HG03039 (cell line): ENCODE measurements at regions not wholly inside any gene's neighbourhood (a gene's known extent, or its start where the extent isn't known, plus 50 kb on each side); places are given as distances from the start of the nearest gene placed in this dataset.
A peak's percentile ranks its signal among the peaks of the same experiment; 100 is the strongest.
"Not testable (repeated sequence)": the region's sequence is repeated elsewhere in the genome, so short reads cannot be mapped to it uniquely, and the experiment has no call there.

Source experiments
- ATAC-seq: cut with Tn5 transposase; IDR thresholded peaks from one replicate; pipeline ENCODE4 v1.9.1; 2021; ENCODE audit warnings: mild to moderate bottlenecking, moderate library complexity; ENCODE audit not compliant: unreplicated experiment

DNA sequence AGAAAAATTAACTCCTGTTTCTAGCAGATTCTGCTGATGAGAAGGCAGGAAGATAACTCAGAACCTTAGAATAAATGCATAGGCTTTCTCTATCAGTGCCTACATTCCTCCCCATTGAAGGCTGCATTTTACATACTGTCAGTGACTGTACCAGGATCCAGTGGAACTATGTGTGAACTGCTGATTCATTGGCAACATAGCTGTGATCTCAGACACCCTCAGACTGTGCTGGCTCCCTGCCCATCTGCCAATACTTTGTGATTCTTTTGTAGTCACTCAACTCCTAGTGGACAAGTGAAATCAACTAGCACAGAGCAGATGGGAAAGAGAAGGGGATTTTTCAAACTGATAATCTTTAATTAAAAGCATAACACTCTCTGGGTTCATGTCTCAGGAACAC is 375.8 kb downstream of the MDFIC start:
- ATAC-seq: no peak

DNA sequence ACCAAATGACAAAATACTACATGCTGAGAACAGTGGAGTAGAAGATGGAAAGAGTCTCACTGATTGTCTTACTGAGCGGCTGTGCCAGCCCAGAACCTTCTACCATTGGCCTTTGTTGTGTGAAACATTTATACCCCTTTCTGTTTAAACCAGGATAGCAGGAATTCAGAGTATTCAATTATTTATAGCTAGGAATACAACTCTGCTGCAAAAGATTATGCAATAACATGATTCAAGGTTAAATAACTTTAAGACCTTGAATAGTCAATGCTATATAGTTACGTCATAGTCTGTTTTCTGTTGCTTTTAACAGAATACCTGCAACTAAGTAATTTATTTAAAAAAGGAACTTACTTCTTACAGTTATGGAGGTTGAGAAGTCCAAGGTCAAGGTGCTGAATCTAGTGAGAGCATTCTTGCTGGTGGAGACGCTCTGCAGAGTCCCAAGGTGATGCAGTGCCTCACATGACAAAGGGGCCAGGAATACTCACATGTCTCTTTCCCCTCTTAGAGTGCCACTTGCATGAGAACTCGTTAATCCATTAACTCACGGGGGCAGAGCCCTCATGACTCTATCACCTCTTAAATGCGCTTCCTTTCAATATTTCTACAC is 371.8 kb downstream of the MDFIC start:
- ATAC-seq: no peak

DNA sequence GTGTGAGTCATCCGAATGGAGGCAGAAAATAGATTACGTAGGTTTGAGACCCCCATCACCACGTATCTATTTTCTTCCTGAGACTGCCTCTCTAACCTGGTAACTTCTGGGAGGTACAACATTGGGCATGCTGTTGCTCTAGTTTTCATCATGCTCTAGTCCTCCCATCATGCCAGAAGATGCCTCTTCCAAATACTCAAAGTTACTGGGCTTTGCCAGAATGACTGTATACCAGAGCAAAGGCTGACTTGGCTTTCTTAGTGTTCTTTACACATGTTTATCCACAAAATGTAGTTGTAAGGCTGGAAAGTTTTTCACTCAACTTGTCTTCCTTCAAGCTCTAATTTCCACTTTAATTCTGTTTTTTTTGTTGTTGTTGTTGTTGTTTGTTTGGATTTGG is 370.5 kb downstream of the MDFIC start:
- ATAC-seq: no peak

DNA sequence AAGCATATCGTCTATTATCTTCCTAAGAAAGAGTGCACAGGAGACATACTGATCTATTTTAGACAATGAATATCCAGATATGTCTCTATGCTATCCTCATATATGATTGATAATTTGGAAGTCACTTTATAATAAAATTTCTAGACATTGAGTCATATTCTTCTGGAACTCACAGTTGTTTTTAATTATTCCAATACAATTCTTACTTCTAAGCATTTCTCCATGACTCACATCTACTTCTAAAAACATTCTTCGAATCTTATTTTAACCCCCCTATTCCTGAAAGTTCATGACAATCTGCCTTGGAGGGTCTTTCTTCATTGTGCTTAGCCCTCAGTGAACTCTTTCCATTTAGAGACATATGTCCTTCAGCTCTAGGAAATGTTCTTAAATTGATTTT is 368.1 kb downstream of the MDFIC start:
- ATAC-seq: no peak

DNA sequence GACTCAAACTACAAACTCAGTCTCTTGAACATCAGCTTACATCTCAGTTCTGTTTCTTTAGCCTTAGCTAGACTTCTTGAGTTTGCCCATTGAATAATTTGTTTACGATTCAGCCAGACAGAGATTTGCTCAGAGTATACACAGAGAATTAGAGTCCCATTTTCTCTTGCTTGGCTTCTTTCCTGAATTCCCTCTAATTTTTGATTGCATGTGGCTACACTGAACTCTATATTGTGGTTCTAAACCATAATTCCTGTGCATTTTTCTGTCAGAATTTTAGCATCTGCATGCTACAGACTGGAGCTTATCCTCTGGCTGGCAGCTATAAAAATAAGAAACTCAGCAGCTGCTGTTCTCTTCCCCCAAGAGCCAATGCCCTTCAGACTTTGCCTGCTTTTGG is 354.9 kb downstream of the MDFIC start:
- ATAC-seq: no peak

DNA sequence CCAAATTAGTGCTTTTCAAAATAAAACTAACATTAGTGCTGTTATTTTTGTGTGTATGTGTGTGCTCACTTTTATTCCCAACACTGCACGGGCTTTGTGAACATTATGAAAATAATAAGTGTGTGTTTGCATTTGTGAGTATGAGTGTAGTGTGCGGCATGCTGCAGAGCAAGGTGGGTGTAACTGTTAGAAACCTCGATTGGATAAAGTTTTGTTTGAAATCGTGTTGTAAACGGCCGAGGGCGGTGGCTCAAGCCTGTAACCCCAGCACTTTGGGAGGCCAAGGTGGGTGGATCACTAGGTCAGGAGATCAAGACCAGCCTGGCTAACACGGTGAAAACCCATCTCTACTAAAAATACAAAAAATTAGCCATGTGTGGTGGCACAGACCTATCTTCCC is 352.0 kb downstream of the MDFIC start:
- not testable (repeated sequence) for ATAC-seq

DNA sequence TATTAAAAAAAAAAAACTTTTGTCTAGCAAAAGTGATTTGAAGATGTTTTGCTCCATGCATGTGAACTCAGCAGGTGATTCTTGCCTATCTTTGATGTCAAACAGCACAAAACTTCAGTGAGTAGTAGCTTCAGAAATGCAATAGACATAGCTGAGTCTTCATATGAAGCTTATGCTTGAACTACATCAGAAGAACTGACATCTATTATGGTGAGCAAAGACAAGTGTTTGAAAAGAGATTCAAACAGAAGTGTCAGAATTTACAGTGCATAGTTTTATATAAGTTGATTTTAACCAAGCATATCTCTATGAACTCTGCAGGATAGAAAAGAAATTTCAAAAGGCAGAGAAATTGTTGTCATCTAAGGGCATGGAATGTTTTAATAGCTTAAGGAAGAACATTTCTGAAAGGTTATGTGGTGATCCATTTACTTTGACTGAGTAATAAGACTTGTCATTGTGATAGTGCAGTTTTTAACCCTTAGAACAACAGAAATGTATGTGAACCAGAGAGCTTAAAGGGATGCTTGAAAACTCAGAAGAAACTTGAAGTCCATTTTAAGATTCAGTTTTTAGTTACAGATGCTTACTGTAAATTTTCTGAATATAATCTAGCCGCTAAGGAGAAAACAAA is 351.4 kb downstream of the MDFIC start:
- ATAC-seq: no peak

DNA sequence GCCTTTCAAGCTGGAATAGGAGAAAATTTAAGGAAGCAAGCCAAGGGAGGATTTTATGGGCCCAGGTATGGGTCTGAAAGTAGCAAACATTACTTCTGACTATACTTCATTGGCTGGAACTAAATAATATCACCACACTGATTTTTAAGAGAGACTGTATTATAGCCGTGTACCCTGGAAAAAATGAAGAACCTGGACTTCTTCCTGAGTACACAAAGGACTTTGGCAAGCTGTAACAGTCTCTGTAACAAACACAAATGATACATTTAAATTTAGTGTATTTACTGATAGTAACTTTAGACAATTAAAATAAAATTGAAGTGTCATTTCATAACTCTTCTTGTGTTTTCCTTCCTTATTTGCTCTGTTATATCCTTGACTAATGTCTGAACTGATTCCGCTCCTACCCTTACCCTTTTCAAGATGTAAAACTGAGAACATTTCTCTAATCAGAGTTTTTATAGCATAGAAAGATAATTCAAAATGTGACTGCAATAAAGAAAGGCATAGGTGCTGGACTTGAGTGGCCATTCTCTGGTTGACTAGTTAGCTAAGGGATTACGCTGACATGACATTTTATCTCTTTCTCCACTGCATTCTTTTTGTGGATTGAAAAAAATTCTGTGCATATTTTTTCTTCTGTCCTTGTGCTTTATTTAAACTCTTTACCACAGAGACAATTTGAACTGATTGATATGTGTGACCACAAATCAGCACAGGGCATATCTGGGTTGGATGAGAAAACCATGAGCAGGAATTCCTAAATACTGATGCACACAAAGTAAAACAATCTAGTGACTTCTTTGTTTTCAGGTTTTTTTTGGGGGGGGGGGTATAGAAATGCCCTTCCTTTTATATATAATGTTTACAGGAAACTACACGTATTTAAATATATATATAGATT is 349.7 kb downstream of the MDFIC start:
- no peak for ATAC-seq

DNA sequence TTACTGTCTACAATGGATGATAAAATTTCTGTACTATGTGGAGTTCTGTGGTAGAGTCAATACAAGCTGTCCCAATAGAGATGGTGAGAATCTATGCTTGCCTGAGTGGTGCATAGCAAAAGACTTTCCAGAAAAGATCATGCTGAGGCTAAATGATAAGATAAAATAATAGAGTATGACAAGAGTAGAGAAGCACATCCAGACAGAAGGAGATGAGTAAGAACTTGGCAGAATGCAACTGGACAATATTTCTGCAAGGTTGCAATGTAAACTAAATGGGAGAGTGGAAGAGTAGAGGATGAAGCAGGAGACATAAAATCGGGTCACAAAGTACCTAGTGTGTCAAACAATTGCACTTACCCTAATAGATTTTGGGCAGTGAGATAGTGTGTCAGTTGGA is 347.6 kb downstream of the MDFIC start:
- no peak for ATAC-seq

DNA sequence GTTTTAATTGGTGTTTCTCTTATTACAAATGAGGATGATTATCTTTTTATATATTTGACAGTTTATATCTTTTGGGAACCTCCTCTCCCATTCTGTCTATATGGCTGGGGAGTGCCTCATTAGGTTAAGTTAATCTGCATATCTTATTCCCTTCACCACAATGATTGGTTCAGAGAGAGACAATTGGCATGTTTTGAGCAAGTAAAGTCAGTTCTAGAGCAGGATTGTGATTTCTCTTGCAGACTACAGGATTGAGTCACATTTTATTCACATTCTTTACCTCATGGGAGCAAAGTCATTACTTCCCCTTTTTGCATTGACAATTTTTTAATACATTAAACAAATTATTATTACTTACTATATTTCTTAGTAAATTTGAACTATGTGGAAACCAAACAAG is 345.6 kb downstream of the MDFIC start:
- ATAC-seq: peak; percentile 71

DNA sequence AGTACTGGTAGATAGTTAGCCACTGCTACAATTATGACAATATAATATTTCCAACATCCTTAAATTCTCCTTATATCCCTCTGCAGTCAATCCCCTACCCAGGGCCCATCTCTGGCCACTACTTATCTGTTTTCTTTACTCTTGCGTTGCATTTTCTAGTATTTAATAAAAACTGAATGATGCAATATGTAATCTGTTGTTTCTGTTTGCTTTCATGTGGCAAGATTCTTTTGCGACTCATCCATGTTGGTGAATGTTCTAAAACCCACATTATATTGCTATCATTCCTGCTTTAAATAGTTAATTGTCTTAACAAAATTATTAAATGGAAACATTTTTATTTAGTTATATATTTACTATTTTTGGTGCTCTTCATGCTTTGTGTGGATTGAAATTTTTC is 338.5 kb downstream of the MDFIC start:
- no peak for ATAC-seq

DNA sequence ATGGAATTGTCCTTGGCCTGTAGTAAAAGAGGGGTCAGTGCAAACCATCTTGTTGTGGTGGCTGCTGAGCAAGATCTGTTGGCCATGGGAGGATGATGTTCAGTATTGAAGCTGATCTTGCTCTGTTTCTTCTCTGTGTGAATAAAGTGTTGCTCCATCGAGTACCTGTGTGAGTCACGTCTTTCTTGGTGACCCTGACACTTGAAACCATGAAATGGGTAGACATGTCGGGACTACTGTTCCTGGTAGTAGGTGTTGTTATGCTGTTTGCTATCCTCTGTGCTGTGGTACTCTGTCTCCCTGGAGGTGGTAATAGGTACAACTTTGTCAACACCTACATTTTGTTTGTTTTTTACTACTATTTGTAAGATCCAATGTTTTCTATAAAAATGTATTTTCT is 330.6 kb downstream of the MDFIC start:
- no peak for ATAC-seq

DNA sequence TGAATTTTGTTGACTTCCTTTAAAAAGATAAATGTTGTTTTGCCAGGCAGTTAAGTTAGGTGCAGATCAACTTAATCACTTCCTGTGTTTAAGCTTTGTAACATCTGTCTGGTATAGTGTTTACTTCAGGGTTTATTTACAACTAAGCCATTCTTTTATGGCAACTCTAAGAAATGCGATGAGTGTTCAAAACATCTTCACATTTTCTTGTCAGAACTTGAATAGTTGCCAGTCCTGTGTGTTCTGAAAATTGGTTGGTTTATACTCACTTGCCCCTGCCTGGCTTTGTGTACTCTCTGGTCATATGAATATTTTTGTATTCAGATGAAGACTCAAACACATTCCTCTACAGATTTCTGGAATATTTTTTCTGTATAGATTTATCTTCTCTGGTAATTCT is 327.2 kb downstream of the MDFIC start:
- ATAC-seq: no peak

DNA sequence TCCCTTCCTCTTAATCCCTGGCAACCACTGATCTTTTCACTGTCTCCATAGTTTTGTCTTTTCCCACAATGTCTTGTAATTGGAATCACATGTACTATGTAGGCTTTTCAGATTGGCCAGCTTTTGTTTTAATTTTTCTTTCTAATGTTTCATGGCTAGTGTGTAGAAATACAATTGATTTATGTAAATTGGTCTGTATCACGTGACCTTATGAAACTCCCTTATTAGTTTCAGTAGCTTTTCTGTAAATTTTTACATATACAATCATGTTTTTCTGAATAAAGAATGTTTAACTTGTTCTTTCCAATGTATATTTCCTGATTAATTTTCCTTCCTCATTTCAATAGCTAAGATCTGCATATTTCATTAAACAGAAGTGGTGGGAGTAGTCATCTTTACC is 319.3 kb downstream of the MDFIC start:
- no peak for ATAC-seq

DNA sequence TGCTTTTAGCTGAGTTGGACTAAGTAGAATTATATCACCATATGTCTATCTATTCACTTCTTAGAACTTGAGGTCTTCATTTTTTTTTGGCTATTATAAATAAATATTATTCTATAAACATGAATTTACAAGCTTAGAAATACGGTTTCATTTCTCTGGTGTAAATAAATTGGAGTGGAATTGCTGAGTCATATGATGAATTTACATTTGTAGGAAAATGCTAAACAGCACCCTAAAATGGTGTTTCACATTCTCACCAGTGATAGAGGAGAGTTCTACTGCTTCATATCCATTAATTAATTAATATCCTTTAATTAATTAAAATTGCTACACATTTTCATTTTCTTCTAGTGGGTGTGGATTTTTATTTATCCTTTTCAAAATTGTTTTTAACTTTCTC is 318.3 kb downstream of the MDFIC start:
- no peak for ATAC-seq

DNA sequence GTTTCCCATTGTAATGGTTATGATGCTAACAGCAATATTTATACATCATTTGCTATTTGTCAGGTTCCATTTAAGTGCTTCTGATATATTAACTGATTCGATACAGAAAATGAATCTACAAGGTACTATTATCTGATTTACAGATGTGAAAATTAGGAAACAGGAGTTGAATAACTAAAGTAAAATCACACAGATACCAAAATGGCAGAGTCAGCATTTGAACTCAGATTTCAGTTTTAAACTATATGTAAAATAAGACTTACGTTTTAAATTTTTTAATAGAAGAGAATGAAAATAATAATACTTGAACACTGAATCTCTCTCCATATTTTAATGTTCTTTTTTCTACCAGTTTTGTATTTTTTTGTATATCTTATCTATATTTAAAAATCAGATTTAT is 313.2 kb downstream of the MDFIC start:
- no peak for ATAC-seq

DNA sequence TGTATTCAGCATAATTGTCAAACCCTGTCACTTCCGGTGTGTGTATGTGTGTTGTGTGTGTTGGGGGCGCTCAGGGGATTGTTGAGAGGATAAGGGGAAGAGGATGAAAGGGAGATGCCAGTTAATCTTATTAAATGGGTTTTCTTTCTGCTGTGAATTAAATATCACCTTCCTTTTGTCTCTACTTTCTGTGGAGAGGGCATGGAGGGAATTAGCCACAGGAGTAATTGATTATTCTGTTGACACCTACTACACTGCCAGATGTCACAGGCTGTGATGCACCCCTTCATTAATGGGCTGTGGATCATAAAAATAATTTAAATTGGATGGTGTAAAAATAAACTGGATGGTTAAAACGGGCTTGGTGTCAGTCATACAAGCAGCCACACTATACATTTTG is 311.9 kb downstream of the MDFIC start:
- ATAC-seq: no peak

DNA sequence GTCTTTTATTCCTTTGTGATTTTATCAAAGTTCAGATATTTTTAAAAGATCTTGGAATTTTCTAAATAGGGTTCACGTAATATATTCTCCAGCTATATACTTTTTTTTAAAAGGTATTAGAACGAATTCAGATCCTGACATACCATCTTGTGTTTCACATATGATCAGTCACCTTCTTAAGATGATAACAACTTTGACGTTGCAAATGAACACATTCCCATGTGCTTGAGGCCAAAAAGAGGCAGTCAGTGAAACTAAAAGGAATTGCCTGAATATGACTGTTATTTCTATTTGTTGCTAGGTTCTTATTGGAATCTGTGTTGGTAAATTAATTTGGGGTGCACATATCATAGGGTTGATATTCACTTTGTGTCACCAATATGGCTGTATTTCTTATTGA is 310.1 kb downstream of the MDFIC start:
- no peak for ATAC-seq

DNA sequence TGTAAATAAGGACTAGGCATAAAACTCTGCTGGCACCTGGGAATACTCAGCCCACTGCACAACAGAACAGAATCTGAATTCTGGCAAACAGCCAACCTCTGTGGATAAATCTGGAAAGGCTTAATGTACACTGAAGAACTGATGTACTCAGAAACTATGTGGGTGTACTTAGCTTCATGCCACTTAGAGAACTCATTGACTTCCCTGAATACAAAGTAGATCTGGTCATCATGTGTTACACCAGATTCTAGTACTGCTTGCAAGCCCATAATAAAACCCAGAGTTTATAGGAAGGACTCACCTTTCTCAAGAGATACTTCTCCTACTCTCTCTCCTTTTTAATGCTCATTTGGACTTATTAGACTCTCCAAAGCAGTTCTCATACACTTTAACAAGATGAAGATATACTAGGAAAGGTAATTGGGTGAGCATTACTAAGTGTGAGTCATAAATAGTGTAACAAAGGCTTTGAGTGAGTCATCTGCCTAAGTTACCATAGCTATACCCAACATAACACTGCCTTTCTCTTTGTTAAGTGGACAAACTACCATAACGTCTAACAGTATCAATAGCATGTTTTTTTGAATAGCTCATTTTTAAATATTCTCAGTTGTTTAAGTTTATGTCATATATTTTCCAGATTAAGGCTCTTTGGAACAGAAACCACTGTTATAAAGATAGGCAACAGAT is 309.1 kb downstream of the MDFIC start:
- no peak for ATAC-seq

DNA sequence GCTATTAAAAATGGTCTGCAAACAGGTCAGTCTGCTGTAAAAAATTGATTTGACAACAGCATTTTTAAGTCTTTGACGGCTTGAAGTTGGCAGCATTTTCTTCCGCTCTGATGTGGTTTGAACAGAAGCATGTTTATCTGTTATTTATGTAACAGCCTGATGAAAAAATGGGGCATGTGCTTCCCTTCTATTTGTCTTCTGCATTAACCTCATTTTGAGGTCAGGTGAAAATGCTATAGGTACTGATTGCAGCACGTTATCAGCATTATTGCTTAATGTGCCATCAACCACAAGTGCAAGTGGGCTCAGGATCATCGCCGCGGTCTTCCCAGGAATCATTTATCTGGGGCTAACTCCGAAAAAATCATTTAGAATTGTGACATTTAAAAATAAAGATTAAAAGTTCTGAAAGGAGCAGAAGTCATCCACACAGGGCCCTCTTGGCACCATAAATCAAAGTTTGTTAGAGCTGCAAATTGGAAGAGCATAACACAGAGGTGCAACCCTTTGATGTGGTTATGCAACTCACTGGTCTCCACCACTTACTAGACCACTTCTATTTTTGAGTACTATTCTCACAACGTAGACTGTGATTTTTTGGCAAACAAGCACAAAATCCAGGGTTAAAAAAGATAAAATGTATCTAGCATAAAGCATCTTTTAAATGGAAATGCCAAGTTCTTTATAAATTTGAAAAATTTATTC is 307.7 kb downstream of the MDFIC start:
- no peak for ATAC-seq
